ENCODE measurements at regions not wholly inside any gene's neighbourhood (a gene's known extent, or its start where the extent isn't known, plus 50 kb on each side); places are given as distances from the start of the nearest gene placed in this dataset.

DNA sequence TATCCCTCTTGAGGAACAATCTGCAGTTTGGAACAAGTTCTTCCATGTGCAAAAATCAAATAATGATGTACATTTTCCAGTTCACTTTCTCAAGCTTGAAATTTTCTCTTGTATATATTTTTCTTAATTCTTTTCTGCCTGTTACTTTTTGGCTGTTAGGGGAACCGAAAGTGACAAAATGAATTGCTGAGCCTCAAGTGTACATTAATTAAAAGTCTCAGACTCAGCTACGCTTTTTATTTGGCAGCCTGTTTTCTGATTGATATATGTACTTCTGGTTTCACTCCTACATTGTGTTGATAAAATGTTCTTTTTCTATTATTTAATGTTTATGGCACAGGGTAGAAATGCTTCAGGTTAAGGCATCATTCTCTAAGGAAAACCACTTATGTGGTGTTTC is 999.5 kb downstream of the PDHA2 start:
- DNase-seq = no peak

GRCh38 chr4:96841801-96842200 is 1001.9 kb downstream of the PDHA2 start:
- no peak for DNase-seq

GRCh38 chr4:96844858-96845490 is 1005.1 kb downstream of the PDHA2 start:
- DNase-seq = no peak

- no peak for DNase-seq
Measured at GRCh38 chr4:96845819-96846218, 1005.9 kb downstream of the PDHA2 start.

GRCh38 chr4:96874657-96875056 is 1034.8 kb downstream of the PDHA2 start:
- no peak for DNase-seq

GRCh38 chr4:96879527-96879926 is 1039.6 kb downstream of the PDHA2 start:
- DNase-seq = no peak

DNA sequence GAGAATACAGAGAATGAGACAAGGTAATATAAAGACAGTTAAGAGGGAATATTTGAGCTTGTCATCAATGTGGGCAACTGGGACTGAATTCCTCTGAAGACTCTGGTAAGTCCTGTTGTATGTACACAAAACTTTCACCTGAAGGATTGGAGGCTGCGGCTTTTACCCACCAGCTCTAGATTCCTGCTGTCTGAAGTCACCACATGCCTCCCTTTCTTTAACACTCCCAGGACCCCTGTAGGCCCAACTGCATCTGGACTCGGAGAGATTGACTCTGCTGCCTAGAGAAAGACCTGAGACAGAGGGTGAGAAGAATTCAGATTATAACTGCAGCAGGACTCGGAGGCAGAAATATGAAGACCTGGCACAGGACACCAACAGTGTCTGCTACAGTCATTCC is 1048.0 kb downstream of the PDHA2 start:
- no peak for DNase-seq

- DNase-seq = no peak
Measured at GRCh38 chr4:96894621-96895020, 1054.7 kb downstream of the PDHA2 start.

GRCh38 chr4:96895826-96896225 is 1055.9 kb downstream of the PDHA2 start:
- no peak for DNase-seq

DNA sequence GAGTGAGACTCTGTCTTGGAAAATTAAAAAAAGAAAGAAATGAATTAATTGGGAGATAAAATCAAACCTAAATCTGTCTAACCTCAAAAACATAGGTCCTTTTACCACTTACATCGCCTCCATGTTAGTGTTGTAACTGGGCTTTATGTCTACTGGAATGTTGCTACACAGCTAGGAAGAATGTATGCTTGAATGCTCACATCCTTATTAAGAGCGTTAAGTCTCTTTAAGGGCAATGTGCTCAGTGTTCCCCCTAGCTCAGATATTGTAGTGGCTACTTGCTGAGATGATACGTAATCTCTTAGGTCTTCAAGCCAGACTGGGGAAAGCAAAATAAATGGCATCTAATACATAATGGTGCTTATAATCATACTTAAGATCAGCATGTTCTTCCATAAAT is 1072.8 kb downstream of the PDHA2 start:
- no peak for DNase-seq

- DNase-seq = no peak
Measured at GRCh38 chr4:96913441-96914080, 1073.7 kb downstream of the PDHA2 start.

DNA sequence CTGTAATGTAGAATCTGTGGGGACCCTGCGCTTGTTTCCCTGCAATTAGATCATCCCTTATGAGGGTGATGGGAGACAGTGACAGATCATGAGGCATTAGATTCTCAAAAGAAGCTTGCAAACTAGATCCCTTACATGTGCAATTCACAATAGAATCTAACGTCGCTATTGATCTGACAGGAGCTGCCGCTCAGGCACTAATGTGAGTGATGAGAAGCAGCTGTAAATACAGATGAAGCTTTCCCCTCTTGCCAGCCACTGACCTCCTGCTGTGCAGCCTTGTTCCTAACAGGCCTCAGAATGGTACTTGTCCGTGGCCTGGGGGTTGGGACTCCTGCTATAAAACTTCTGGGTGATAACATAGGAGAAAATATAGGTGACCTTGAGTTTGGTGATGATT is 1076.8 kb downstream of the PDHA2 start:
- DNase-seq = no peak

DNA sequence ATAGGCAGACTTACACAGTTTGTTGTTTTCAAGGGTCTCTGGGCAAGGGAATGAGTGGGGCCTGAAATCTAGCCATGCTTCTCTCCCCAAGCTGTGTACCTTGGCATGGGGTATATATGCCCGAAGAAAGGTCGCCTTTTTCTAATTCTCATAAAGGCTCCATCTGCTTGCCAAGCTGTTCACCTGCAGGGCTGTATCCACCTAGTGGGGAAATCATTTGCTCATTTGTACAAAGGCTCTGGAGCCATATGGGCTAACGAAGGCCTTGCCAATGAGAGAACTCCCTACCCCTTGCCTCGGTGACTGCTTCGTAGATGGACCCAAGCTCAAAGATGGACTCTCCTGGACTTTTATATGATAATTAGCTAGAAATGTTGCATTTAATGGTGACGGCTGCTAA is 1097.0 kb downstream of the PDHA2 start:
- no peak for DNase-seq

GRCh38 chr4:96946552-96946951 is 1106.7 kb downstream of the PDHA2 start:
- DNase-seq = no peak

GRCh38 chr4:96952610-96953009 is 1112.7 kb downstream of the PDHA2 start:
- no peak for DNase-seq

DNA sequence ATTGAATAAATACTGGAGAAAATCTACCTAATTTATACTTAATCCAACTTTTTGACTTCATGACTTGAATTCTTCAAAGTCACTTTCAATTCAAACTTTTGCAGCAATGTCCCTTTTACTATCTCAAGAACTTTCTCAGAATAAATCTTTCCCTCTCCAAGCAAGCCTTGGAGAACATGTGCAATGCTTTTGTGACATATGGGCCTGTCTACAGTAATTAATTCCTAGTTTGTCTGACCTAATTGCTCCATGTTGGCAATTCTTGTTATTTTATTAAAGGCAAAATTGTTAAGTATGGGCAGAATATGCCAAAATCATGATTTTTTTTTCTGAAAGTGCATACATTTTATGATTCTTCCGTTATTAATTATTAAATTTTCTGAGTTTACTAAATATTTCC is 1115.3 kb downstream of the PDHA2 start:
- no peak for DNase-seq

- no peak for DNase-seq
Measured at GRCh38 chr4:96955691-96956090, 1115.8 kb downstream of the PDHA2 start.

DNA sequence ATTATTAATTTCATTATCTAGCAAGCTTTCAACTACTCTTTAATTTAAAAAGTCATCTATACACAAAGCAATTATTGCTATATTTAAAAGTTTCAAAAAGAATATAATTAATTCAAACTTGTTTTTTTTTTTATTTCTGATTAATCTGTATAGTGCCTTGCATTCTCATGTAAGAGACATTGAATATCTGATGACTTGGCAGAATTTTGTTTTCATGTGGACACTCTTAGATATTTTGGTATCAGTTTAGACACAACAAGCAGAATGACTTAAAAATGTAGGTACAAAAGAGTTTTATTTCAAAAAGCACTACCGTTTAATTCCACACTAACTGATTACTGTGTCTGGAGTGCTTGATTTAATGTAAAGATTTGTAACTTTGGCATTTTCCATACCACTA is 1129.6 kb downstream of the PDHA2 start:
- no peak for DNase-seq

- no peak for DNase-seq
Measured at GRCh38 chr4:96972920-96973319, 1133.0 kb downstream of the PDHA2 start.

DNA sequence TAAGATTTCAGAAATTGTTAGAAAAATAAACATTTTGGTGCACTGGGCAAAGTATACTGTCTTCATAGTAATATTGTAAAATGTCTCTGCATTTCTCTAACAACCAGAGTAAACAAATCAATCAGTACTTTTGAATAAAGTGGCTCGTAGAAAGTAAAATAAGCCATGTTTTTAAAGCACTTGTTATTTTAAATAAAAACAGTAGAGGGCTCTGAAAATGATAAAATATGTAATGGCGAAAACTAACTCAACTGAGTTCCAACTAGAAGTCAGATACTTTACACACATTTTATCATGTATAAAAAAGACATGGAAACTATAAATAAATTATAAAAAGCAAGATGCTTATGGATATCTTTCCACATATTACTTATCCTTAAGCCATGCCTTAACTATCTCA is 1134.4 kb downstream of the PDHA2 start:
- DNase-seq = no peak

DNA sequence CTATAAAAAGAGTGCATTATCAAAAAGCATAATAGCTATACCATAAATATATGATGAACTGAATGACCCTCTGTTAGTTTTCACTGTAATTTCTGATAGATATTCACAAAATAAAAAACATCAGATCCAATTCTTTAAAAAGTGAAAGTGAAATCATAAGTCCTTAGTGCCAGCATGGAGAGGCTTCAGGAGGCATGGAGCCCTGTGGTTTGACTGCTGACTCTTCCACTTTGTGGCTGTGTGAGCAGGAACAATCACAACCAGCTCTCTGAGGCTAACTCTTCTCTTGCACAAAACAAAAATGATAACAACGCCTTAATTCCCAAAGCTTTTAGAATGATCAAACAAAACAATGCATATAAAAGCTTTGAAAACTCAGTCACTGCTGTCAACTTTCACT is 1143.9 kb downstream of the PDHA2 start:
- no peak for DNase-seq

DNA sequence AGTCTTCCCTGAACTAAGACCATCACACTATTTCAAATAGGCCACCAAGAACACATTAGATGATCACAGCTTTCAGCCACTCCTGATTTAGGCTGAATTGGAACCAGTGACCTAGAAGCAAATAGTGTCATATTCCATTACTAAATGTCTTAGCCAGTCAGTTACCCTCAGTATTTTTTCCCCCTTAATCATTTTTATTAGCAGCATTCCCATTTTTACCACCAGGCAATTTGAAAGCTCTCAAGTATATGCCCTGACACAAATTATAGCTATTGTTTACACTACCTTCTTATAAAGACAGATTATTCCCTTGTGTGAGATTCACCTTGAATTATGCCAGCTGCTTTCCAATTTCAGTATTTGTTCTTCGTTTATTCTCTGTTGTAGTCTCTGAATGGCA is 1146.9 kb downstream of the PDHA2 start:
- DNase-seq = no peak

- no peak for DNase-seq
Measured at GRCh38 chr4:96991083-96991482, 1151.2 kb downstream of the PDHA2 start.

GRCh38 chr4:96992443-96992842 is 1150.8 kb downstream of the STPG2 start:
- no peak for DNase-seq

- no peak for DNase-seq
Measured at GRCh38 chr4:96993560-96993959, 1149.7 kb downstream of the STPG2 start.
